ENCODE measurements at regions not wholly inside any gene's neighbourhood (a gene's known extent, or its start where the extent isn't known, plus 50 kb on each side); places are given as distances from the start of the nearest gene placed in this dataset.

GRCh38 chr7:52269669-52270068 is 765.8 kb upstream of the POM121L12 start:
- 34 to 45% (median 37%) methylated on average over 2 of the region's 2 CpGs for WGBS, 3 donors
- H3K4me3 ChIP-seq: no peak overlapping the region
- no peak for TF ChIP-seq EP300 (IDR thresholded peaks at IDR 0.05)
- TF ChIP-seq CTCF (IDR thresholded peaks at IDR 0.05): no peak

GRCh38 chr7:52261057-52261456 is 774.4 kb upstream of the POM121L12 start:
- Histone ChIP-seq H3K36me3 (no peaks in the 10 kb centered on the region), H3K9me3 (no peaks in the 10 kb centered on the region), H3K27ac (no peak overlapping the region), H3K4me3 (no peak overlapping the region), H3K4me1 (ENCODE audit: insufficient read depth) (no peaks in the 10 kb centered on the region), H3K27me3 (no peaks in the 10 kb centered on the region)
- no peak for DNase-seq
- intact Hi-C loops (cut with DNase I): no loop called here
- TF ChIP-seq POLR2A (IDR thresholded peaks at IDR 0.05) (no peak), CTCF (IDR thresholded peaks at IDR 0.05) (no peak), EP300 (IDR thresholded peaks at IDR 0.05) (no peak)
- 57 to 72% (median 66%) methylated on average over 6 of the region's 6 CpGs for WGBS, 3 donors

More at GRCh38 chr7:52269669-52270068, 765.8 kb upstream of the POM121L12 start:
- Histone ChIP-seq H3K27me3 (no peaks in the 10 kb centered on the region), H3K27ac (no peak overlapping the region), H3K4me1 (ENCODE audit: insufficient read depth) (no peaks in the 10 kb centered on the region), H3K9me3 (no peaks in the 10 kb centered on the region), H3K36me3 (no peaks in the 10 kb centered on the region)
- no peak for DNase-seq
- intact Hi-C loops (cut with DNase I): no loop called here

GRCh38 chr7:52260046-52260665 is 775.3 kb upstream of the POM121L12 start:
- H3K27me3 ChIP-seq: no peaks in the 10 kb centered on the region
- H3K4me1 ChIP-seq (ENCODE audit: insufficient read depth): no peaks in the 10 kb centered on the region
- no peak overlapping the region for H3K4me3 ChIP-seq
- WGBS, 3 donors: 74 to 82% (median 76%) methylated on average over 6 of the region's 6 CpGs
- no peak overlapping the region for H3K27ac ChIP-seq
- no peak for DNase-seq
- intact Hi-C loops (cut with DNase I): no loop called here
- no peaks in the 10 kb centered on the region for H3K9me3 ChIP-seq
- TF ChIP-seq EP300 (IDR thresholded peaks at IDR 0.05): no peak
- no peak for TF ChIP-seq POLR2A (IDR thresholded peaks at IDR 0.05)
- no peak for TF ChIP-seq CTCF (IDR thresholded peaks at IDR 0.05)
- H3K36me3 ChIP-seq: no peaks in the 10 kb centered on the region

- WGBS, 3 donors: 51 to 60% (median 60%) methylated on average over 2 of the region's 2 CpGs
- H3K4me1 ChIP-seq (ENCODE audit: insufficient read depth): no peaks in the 10 kb centered on the region
- H3K36me3 ChIP-seq: no peaks in the 10 kb centered on the region
- intact Hi-C loops (cut with DNase I): no loop called here
- no peaks in the 10 kb centered on the region for H3K9me3 ChIP-seq
- H3K27me3 ChIP-seq: no peaks in the 10 kb centered on the region
- no peak overlapping the region for H3K27ac ChIP-seq
- no peak for TF ChIP-seq POLR2A (IDR thresholded peaks at IDR 0.05)
- no peak for TF ChIP-seq CTCF (IDR thresholded peaks at IDR 0.05)
- no peak for TF ChIP-seq EP300 (IDR thresholded peaks at IDR 0.05)
- no peak for DNase-seq
- H3K4me3 ChIP-seq: no peak overlapping the region
Measured at GRCh38 chr7:52257890-52258289, 777.5 kb upstream of the POM121L12 start.
